Keratinocyte (primary cell): ENCODE measurements at regions not wholly inside any gene's neighbourhood (a gene's known extent, or its start where the extent isn't known, plus 50 kb on each side); places are given as distances from the start of the nearest gene placed in this dataset.

ENCODE experiments used
- DNase-seq: peaks from one replicate; pipeline ENCODE4 v3.0.0-alpha.2; 2011; ENCODE audit warnings: low read depth, missing footprints, low spot score
- FAIRE-seq: peaks from 2 replicates; lab custom pipeline; 2011; peaks lifted over from hg19 to GRCh38; lab: Jason Lieb, UNC
- H2AFZ ChIP-seq: 2 replicates; pipeline ENCODE4 v1.6.0; 2012; ENCODE audit warnings: low read length, control low read depth, inconsistent platforms; ENCODE audit not compliant: control insufficient read depth
- H3K27ac ChIP-seq: 2 replicates; pipeline ENCODE4 v1.5.1; 2011; ENCODE audit warnings: low read length; ENCODE audit not compliant: control insufficient read depth, insufficient read depth
- H3K27me3 ChIP-seq: 3 replicates; pipeline ENCODE4 v1.6.0; 2011; ENCODE audit warnings: low read length; ENCODE audit not compliant: control insufficient read depth, insufficient read depth; ENCODE audit errors: extremely low read depth
- H3K36me3 ChIP-seq, 2 experiments: 2 replicates in 1 of 2; 3 replicates in 1 of 2; pipeline ENCODE4 v1.5.1; 2011; ENCODE audit warnings: low read length in 2 of 2, mild to moderate bottlenecking in 1 of 2; ENCODE audit not compliant: control insufficient read depth in 2 of 2, insufficient read depth in 2 of 2; ENCODE audit errors: extremely low read depth in 1 of 2
- H3K4me1 ChIP-seq: 3 replicates; pipeline ENCODE4 v1.5.1; 2011; ENCODE audit warnings: low read length; ENCODE audit not compliant: control insufficient read depth, insufficient read depth; ENCODE audit errors: extremely low read depth
- H3K4me2 ChIP-seq: 3 replicates; pipeline ENCODE4 v1.6.0; 2011; ENCODE audit warnings: low read depth, low read length; ENCODE audit not compliant: control insufficient read depth, insufficient read depth; ENCODE audit errors: extremely low read depth
- H3K4me3 ChIP-seq, 3 experiments: fragments of 200-600 bp in 1 of 3; sonication (generic) in 1 of 3; 2 replicates in 2 of 3; 3 replicates in 1 of 3; pipeline ENCODE4 v1.5.1; 2011 to 2016; ENCODE audit warnings: low read length in 3 of 3, mild to moderate bottlenecking in 3 of 3, control low read depth in 2 of 3, inconsistent platforms in 1 of 3, low read depth in 1 of 3, mixed read lengths in 1 of 3, mixed run types in 1 of 3, moderate library complexity in 1 of 3; ENCODE audit not compliant: control insufficient read depth in 2 of 3, insufficient read depth in 2 of 3; ENCODE audit errors: extremely low read depth in 1 of 3
- H3K79me2 ChIP-seq: 2 replicates; pipeline ENCODE4 v1.6.0; 2012; ENCODE audit warnings: low read length; ENCODE audit not compliant: control insufficient read depth, insufficient read depth
- H3K9ac ChIP-seq: 3 replicates; pipeline ENCODE4 v1.6.0; 2011; ENCODE audit warnings: low read length; ENCODE audit not compliant: control insufficient read depth, insufficient read depth; ENCODE audit errors: extremely low read depth
- H3K9me1 ChIP-seq: 3 replicates; pipeline ENCODE4 v1.6.0; 2011; ENCODE audit warnings: low read length; ENCODE audit not compliant: control insufficient read depth, insufficient read depth; ENCODE audit errors: extremely low read depth
- H3K9me3 ChIP-seq: 2 replicates; pipeline ENCODE4 v1.5.1; 2012; ENCODE audit warnings: low read depth, low read length; ENCODE audit not compliant: control insufficient read depth
- H4K20me1 ChIP-seq: 3 replicates; pipeline ENCODE4 v1.6.0; 2011; ENCODE audit warnings: low read length; ENCODE audit not compliant: control insufficient read depth, insufficient read depth; ENCODE audit errors: extremely low read depth
- CTCF ChIP-seq, 3 experiments: IDR thresholded peaks in 1 of 3; conservative IDR thresholded peaks in 1 of 3; optimal IDR thresholded peaks in 1 of 3; 2 replicates in 2 of 3; 3 replicates in 1 of 3; pipeline versions ENCODE3 to v1.5.1; 2011; ENCODE audit warnings: low read length in 3 of 3, mild to moderate bottlenecking in 3 of 3, moderate library complexity in 2 of 3, control low read depth in 1 of 3, inconsistent platforms in 1 of 3; ENCODE audit not compliant: insufficient read depth in 2 of 3; ENCODE audit errors: extremely low read depth in 1 of 3
- EZH2 ChIP-seq: IDR thresholded peaks from one replicate; pipeline ENCODE4 v1.6.1; 2012; ENCODE audit warnings: inconsistent platforms, mild to moderate bottlenecking, low read length, moderate library complexity
- dilution Hi-C: fragments of 300-500 bp; cut with MboI; formaldehyde crosslinking; loops from one replicate; pipeline ENCODE4 v1.7.0; 2020; ENCODE audit warnings: low sequenced_read_pairs; ENCODE audit not compliant: extremely low pct_ligation_motif_present

- TF ChIP-seq EZH2: no peak
- no peak for TF ChIP-seq CTCF (optimal IDR thresholded peaks at IDR 0.05 in 1 of 3, IDR thresholded peaks at IDR 0.05 in 1 of 3, conservative IDR thresholded peaks at IDR 0.05 in 1 of 3; ENCODE audit: extremely low read depth in 1 of 3, insufficient read depth in 2 of 3, low read length in 3 of 3)
- Histone ChIP-seq H3K4me3 (no peak overlapping the region), H3K79me2 (no peaks in the 10 kb centered on the region), H3K9ac (no peak overlapping the region), H4K20me1 (no peaks in the 10 kb centered on the region), H3K27ac (no peak overlapping the region), H3K4me2 (no peak overlapping the region), H3K36me3 (no peaks in the 10 kb centered on the region), H2AFZ (no peak overlapping the region), H3K9me3 (no peaks in the 10 kb centered on the region), H3K4me1 (no peaks in the 10 kb centered on the region), H3K27me3 (peaks cover 2% of the 10 kb centered on the region), H3K9me1 (no peaks in the 10 kb centered on the region)
- DNase-seq (no peak), FAIRE-seq (no peak)
- dilution Hi-C loops: no loop called here
These were observed 110.4 kb upstream of the C1orf21 start for GRCh38 chr1:184276416-184276815.

GRCh38 chr1:184279911-184280458 is 106.8 kb upstream of the C1orf21 start:
- DNase-seq (no peak), FAIRE-seq (no peak)
- Histone ChIP-seq H4K20me1 (no peaks in the 10 kb centered on the region), H3K9me1 (no peaks in the 10 kb centered on the region), H3K79me2 (no peaks in the 10 kb centered on the region), H3K9me3 (no peaks in the 10 kb centered on the region), H3K27ac (no peak overlapping the region), H3K4me2 (no peak overlapping the region), H2AFZ (no peak overlapping the region), H3K9ac (no peak overlapping the region), H3K4me1 (peaks cover under 1% of the 10 kb centered on the region), H3K4me3 (no peak overlapping the region), H3K36me3 (no peaks in the 10 kb centered on the region), H3K27me3 (no peaks in the 10 kb centered on the region)
- dilution Hi-C loops: no loop called here
- TF ChIP-seq CTCF (optimal IDR thresholded peaks at IDR 0.05 in 1 of 3, IDR thresholded peaks at IDR 0.05 in 1 of 3, conservative IDR thresholded peaks at IDR 0.05 in 1 of 3; ENCODE audit: extremely low read depth in 1 of 3, insufficient read depth in 2 of 3, low read length in 3 of 3) (no peak), EZH2 (no peak)
